Kidney epithelial cell (primary cell): ENCODE measurements at regions not wholly inside any gene's neighbourhood (a gene's known extent, or its start where the extent isn't known, plus 50 kb on each side); places are given as distances from the start of the nearest gene placed in this dataset.

Source experiments
- DNase-seq: peaks from one replicate; pipeline ENCODE4 v3.0.0-alpha.2; 2010; ENCODE audit warnings: low read depth
- H3K27me3 ChIP-seq: 2 replicates; pipeline ENCODE4 v1.6.0; 2011; ENCODE audit warnings: low read length; ENCODE audit not compliant: control insufficient read depth, insufficient read depth
- H3K36me3 ChIP-seq: 2 replicates; pipeline ENCODE4 v1.5.1; 2011; ENCODE audit warnings: low read length; ENCODE audit not compliant: control insufficient read depth, insufficient read depth
- H3K4me3 ChIP-seq: 2 replicates; pipeline ENCODE4 v1.5.1; 2011; ENCODE audit warnings: low read depth, mild to moderate bottlenecking, control low read depth, low read length
- TF ChIP-seq, protein P1 (sequence below): IDR thresholded peaks from 2 replicates; pipeline ENCODE4 v1.5.1; 2011; ENCODE audit warnings: mild to moderate bottlenecking, moderate library complexity, low read length, control low read depth, inconsistent platforms; ENCODE audit not compliant: insufficient read depth, poor library complexity, severe bottlenecking

GRCh38 chr2:179348906-179349305, 84.3 kb upstream of the SESTD1 start:
- no peaks in the 10 kb centered on the region for H3K27me3 ChIP-seq

DNA sequence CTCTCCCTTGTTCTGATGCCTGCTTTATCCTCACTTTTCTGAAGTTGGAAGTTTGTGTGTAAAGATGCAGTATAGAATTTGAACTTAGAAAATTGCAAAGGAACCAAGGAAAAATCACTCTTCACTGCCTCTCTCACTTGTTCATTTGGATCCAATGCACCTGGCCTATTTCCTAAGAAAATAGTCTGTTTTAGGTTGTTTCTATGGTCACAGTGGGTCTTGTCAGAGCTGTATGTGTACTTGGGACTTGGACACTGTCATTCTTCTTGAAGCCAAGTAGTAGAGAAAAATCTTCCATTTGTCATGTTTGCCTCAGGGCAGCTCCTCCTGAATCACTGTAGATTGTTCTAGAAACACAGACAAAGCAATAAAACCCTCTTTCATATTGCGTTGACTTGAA, 80.3 kb upstream of the SESTD1 start:
- Histone ChIP-seq H3K36me3 (no peaks in the 10 kb centered on the region), H3K27me3 (no peaks in the 10 kb centered on the region), H3K4me3 (no peak overlapping the region)
- DNase-seq, result no peak
- TF ChIP-seq, protein P1, sequence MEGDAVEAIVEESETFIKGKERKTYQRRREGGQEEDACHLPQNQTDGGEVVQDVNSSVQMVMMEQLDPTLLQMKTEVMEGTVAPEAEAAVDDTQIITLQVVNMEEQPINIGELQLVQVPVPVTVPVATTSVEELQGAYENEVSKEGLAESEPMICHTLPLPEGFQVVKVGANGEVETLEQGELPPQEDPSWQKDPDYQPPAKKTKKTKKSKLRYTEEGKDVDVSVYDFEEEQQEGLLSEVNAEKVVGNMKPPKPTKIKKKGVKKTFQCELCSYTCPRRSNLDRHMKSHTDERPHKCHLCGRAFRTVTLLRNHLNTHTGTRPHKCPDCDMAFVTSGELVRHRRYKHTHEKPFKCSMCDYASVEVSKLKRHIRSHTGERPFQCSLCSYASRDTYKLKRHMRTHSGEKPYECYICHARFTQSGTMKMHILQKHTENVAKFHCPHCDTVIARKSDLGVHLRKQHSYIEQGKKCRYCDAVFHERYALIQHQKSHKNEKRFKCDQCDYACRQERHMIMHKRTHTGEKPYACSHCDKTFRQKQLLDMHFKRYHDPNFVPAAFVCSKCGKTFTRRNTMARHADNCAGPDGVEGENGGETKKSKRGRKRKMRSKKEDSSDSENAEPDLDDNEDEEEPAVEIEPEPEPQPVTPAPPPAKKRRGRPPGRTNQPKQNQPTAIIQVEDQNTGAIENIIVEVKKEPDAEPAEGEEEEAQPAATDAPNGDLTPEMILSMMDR, result no peak

More at GRCh38 chr2:179348906-179349305, 84.3 kb upstream of the SESTD1 start:
- no peaks in the 10 kb centered on the region for H3K36me3 ChIP-seq
- no peak overlapping the region for H3K4me3 ChIP-seq
- no peak for DNase-seq
- TF ChIP-seq, protein P1, result no peak

GRCh38 chr2:179344280-179344964, 79.8 kb upstream of the SESTD1 start:
- no peak for DNase-seq
- TF ChIP-seq, protein P1, result no peak
- Histone ChIP-seq H3K36me3 (no peaks in the 10 kb centered on the region), H3K27me3 (no peaks in the 10 kb centered on the region), H3K4me3 (no peak overlapping the region)

DNA sequence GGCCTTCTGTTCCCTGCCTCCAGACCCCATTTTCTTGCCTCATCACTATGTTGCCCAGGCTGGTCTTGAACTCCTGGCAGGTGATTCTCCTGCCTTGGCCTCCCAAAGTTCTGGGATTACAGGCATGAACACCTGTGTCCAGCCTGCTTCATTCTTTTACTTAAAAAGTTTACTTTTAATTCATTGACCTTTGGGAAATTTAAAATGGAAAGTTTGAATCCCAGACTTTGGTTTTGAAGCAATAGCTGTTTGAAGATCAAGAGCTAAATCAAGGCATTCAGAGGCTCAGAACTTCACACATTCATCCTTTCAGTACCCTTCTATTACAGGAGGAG, 79.3 kb upstream of the SESTD1 start:
- Histone ChIP-seq H3K36me3 (no peaks in the 10 kb centered on the region), H3K27me3 (no peaks in the 10 kb centered on the region), H3K4me3 (no peak overlapping the region)
- TF ChIP-seq, protein P1, result no peak
- DNase-seq, result no peak

DNA sequence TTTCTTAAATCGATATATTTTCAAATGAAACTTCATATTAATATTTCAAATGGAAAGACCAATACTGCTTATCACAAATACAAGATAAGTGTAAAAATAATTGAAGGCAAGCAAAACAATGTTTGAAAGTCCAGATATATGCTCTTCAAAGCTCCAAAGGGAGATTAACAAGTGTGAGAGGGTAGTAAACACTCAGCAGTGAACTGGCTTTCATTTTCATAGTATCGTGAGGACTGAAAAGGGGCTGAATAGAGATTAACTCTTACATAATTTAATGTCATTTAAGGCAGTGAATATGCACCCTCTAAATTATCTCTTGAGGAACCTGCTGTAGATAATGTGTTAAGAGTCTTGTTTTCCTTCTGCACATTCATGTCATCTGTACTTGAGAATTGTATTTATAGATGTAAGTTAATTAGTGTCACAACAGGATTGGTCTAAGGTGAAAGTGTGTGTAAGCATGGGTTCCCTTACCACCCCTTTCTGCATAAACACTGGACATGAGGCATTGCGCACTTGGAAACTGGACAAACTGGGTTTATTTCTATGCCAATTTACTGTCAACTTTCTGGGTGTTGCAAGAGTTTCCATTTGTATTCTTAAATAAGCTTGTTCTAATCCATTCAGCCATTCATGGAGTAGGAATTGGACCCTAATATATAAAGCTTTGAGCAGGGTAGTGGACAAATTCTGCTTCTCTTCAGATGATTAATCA, 76.7 kb upstream of the SESTD1 start:
- H3K27me3 ChIP-seq, result no peaks in the 10 kb centered on the region
- TF ChIP-seq, protein P1, result no peak
- DNase-seq, result no peak
- H3K36me3 ChIP-seq, result no peaks in the 10 kb centered on the region
- H3K4me3 ChIP-seq, result no peak overlapping the region

DNA sequence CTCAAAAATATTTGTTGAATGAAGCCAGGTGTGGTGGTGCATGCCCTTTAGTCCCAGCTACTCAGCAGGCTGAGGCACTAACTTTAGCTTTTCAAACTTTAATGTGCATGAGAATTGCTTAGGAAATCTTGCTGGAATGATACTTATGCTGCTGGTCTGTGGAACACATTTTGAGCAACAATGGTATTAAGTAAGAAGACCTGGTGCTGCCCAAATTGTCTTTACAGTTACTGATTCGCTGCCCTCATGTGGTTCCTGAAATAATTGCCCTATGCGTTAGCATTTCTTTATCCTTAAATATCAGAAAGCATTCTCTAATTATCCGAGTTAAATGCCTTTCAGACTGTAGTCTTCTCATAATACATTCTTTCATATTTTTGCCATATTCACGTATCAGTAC, 76.0 kb upstream of the SESTD1 start:
- H3K4me3 ChIP-seq, result no peak overlapping the region
- H3K36me3 ChIP-seq, result no peaks in the 10 kb centered on the region
- DNase-seq, result no peak
- H3K27me3 ChIP-seq, result no peaks in the 10 kb centered on the region
- TF ChIP-seq, protein P1, result peak; percentile 28
